ENCODE measurements at regions not wholly inside any gene's neighbourhood (a gene's known extent, or its start where the extent isn't known, plus 50 kb on each side); places are given as distances from the start of the nearest gene placed in this dataset.
"Not testable (repeated sequence)": the region's sequence is repeated elsewhere in the genome, so short reads cannot be mapped to it uniquely, and the experiment has no call there.

GRCh38 chr1:146284760-146285159, 55.9 kb upstream of the NOTCH2NLA start:
- H3K4me3 ChIP-seq (ENCODE audit: low read depth in 1 of 2, low read length in 2 of 2); H3K27ac ChIP-seq (ENCODE audit: low read depth, low read length); H3K9ac ChIP-seq (ENCODE audit: low read depth in 1 of 2, low read length in 2 of 2); H3K4me1 ChIP-seq (ENCODE audit: control insufficient read depth in 1 of 2, insufficient read depth in 2 of 2, low read length in 2 of 2); H3K9me3 ChIP-seq (ENCODE audit: control insufficient read depth in 1 of 2, low read length in 2 of 2); H3K27me3 ChIP-seq (ENCODE audit: control insufficient read depth in 1 of 2, insufficient read depth in 2 of 2, low read length in 2 of 2); H3K36me3 ChIP-seq (ENCODE audit: control insufficient read depth in 1 of 2, insufficient read depth in 2 of 2, low read length in 2 of 2): not testable (repeated sequence)

GRCh38 chr1:146283527-146283880, 54.7 kb upstream of the NOTCH2NLA start:
- not testable (repeated sequence) for H3K9ac ChIP-seq (ENCODE audit: low read depth in 1 of 2, low read length in 2 of 2); H3K9me3 ChIP-seq (ENCODE audit: control insufficient read depth in 1 of 2, low read length in 2 of 2); H3K27ac ChIP-seq (ENCODE audit: low read depth, low read length); H3K27me3 ChIP-seq (ENCODE audit: control insufficient read depth in 1 of 2, insufficient read depth in 2 of 2, low read length in 2 of 2); H3K4me1 ChIP-seq (ENCODE audit: control insufficient read depth in 1 of 2, insufficient read depth in 2 of 2, low read length in 2 of 2); H3K36me3 ChIP-seq (ENCODE audit: control insufficient read depth in 1 of 2, insufficient read depth in 2 of 2, low read length in 2 of 2); H3K4me3 ChIP-seq (ENCODE audit: low read depth in 1 of 2, low read length in 2 of 2)

- H3K27ac ChIP-seq (ENCODE audit: low read depth, low read length); H3K36me3 ChIP-seq (ENCODE audit: control insufficient read depth in 1 of 2, insufficient read depth in 2 of 2, low read length in 2 of 2); H3K4me3 ChIP-seq (ENCODE audit: low read depth in 1 of 2, low read length in 2 of 2); H3K9me3 ChIP-seq (ENCODE audit: control insufficient read depth in 1 of 2, low read length in 2 of 2); H3K9ac ChIP-seq (ENCODE audit: low read depth in 1 of 2, low read length in 2 of 2); H3K27me3 ChIP-seq (ENCODE audit: control insufficient read depth in 1 of 2, insufficient read depth in 2 of 2, low read length in 2 of 2); H3K4me1 ChIP-seq (ENCODE audit: control insufficient read depth in 1 of 2, insufficient read depth in 2 of 2, low read length in 2 of 2): not testable (repeated sequence)
These were observed 54.1 kb upstream of the NOTCH2NLA start for GRCh38 chr1:146282807-146283526.

- not testable (repeated sequence) for H3K9me3 ChIP-seq (ENCODE audit: control insufficient read depth in 1 of 2, low read length in 2 of 2); H3K27ac ChIP-seq (ENCODE audit: low read depth, low read length); H3K9ac ChIP-seq (ENCODE audit: low read depth in 1 of 2, low read length in 2 of 2); H3K4me3 ChIP-seq (ENCODE audit: low read depth in 1 of 2, low read length in 2 of 2); H3K4me1 ChIP-seq (ENCODE audit: control insufficient read depth in 1 of 2, insufficient read depth in 2 of 2, low read length in 2 of 2); H3K36me3 ChIP-seq (ENCODE audit: control insufficient read depth in 1 of 2, insufficient read depth in 2 of 2, low read length in 2 of 2); H3K27me3 ChIP-seq (ENCODE audit: control insufficient read depth in 1 of 2, insufficient read depth in 2 of 2, low read length in 2 of 2)
These were observed 52.7 kb upstream of the NOTCH2NLA start for GRCh38 chr1:146281522-146281921.

GRCh38 chr1:146278758-146279157, 49.9 kb upstream of the NOTCH2NLA start:
- H3K4me1 ChIP-seq (ENCODE audit: control insufficient read depth in 1 of 2, insufficient read depth in 2 of 2, low read length in 2 of 2); H3K27ac ChIP-seq (ENCODE audit: low read depth, low read length); H3K9ac ChIP-seq (ENCODE audit: low read depth in 1 of 2, low read length in 2 of 2); H3K27me3 ChIP-seq (ENCODE audit: control insufficient read depth in 1 of 2, insufficient read depth in 2 of 2, low read length in 2 of 2); H3K4me3 ChIP-seq (ENCODE audit: low read depth in 1 of 2, low read length in 2 of 2); H3K9me3 ChIP-seq (ENCODE audit: control insufficient read depth in 1 of 2, low read length in 2 of 2); H3K36me3 ChIP-seq (ENCODE audit: control insufficient read depth in 1 of 2, insufficient read depth in 2 of 2, low read length in 2 of 2): not testable (repeated sequence)
